K562 (cell line): ENCODE measurements at regions not wholly inside any gene's neighbourhood (a gene's known extent, or its start where the extent isn't known, plus 50 kb on each side); places are given as distances from the start of the nearest gene placed in this dataset.

Experiments
- ATAC-seq: fragments of 200-7000 bp; cut with Tn5 transposase; 3 replicates; pipeline ENCODE4 v1.9.1; 2020; ENCODE audit warnings: moderate library complexity
- BruUV-seq: library from RNA; stranded (reverse); fragments of 400-500 nt; replicated peaks from 2 replicates; lab custom pipeline; 2021; lab: Mats Ljungman, UMichigan
- CTCF ChIA-PET: fragments of 300-600 bp; formaldehyde crosslinking; extraction: SDS; loops from one replicate; lab custom pipeline; 2021; ENCODE audit warnings: low intra/inter-chr PET ratio; lab: Yijun Ruan, JAX
- POLR2A ChIA-PET: fragments of 300-600, 350-650 bp; sonication (Branson Sonifier 250); formaldehyde crosslinking; extraction: SDS; loops from one replicate; lab custom pipeline; 2021; ENCODE audit warnings: antibody characterized with exemption, inconsistent platforms; lab: Yijun Ruan, JAX
- DNase-seq, 4 experiments: peaks; one replicate each; pipeline versions ENCODE4 v3.0.0 to v3.0.0-alpha.2; 2011 to 2018; ENCODE audit warnings: low spot score in 3 of 4, mixed read lengths in 3 of 4; ENCODE audit errors: extremely low read depth in 1 of 4
- FAIRE-seq: peaks from 2 replicates; lab custom pipeline; 2011; peaks lifted over from hg19 to GRCh38; lab: Jason Lieb, UNC
- H2AFZ ChIP-seq: 2 replicates; pipeline ENCODE4 v1.6.0; 2011; ENCODE audit warnings: low read depth, low read length, control low read depth, inconsistent platforms
- H3K27ac ChIP-seq: fragments of 200-600 bp; 3 replicates; pipeline ENCODE4 v1.8.0; 2011; ENCODE audit warnings: low read depth, mild to moderate bottlenecking, control low read depth, inconsistent platforms, low read length, moderate library complexity, mixed read lengths; ENCODE audit errors: extremely low read depth
- H3K27me3 ChIP-seq, 2 experiments: fragments of 300-600 bp in 1 of 2; 2 replicates in 1 of 2; 3 replicates in 1 of 2; pipeline versions ENCODE4 v1.6.0 to v1.8.0; 2011; ENCODE audit warnings: inconsistent platforms in 2 of 2, low read length in 2 of 2, mild to moderate bottlenecking in 1 of 2, mixed read lengths in 1 of 2, moderate library complexity in 1 of 2; ENCODE audit not compliant: control insufficient read depth in 2 of 2, insufficient read depth in 2 of 2
- H3K36me3 ChIP-seq: fragments of 300-600 bp; 3 replicates; pipeline ENCODE4 v1.8.0; 2011; ENCODE audit warnings: mild to moderate bottlenecking, low read length, inconsistent platforms; ENCODE audit not compliant: control insufficient read depth, insufficient read depth
- H3K4me1 ChIP-seq, 2 experiments: fragments of 200-600 bp in 1 of 2; replicated peaks in 1 of 2; 2 replicates in 1 of 2; 3 replicates in 1 of 2; pipeline versions ENCODE4 v1.5.1 to v1.8.0; 2011; ENCODE audit warnings: inconsistent platforms in 2 of 2, low read length in 2 of 2, mild to moderate bottlenecking in 1 of 2, mixed read lengths in 1 of 2, moderate library complexity in 1 of 2; ENCODE audit not compliant: control insufficient read depth in 2 of 2, insufficient read depth in 2 of 2
- H3K4me2 ChIP-seq: 2 replicates; pipeline ENCODE4 v1.6.1; 2011; ENCODE audit warnings: low read length, control low read depth, inconsistent platforms, mixed read lengths; ENCODE audit not compliant: insufficient read depth
- H3K4me3 ChIP-seq: fragments of 200-600 bp; sonication (generic), shearing (Covaris generic); 2 replicates; pipeline ENCODE4 v1.5.1; 2016; ENCODE audit warnings: control low read depth, inconsistent platforms
- H3K79me2 ChIP-seq: fragments of 200-600 bp; 3 replicates; pipeline ENCODE4 v1.8.0; 2011; ENCODE audit warnings: low read length, inconsistent platforms; ENCODE audit not compliant: control insufficient read depth, insufficient read depth
- H3K9ac ChIP-seq, 2 experiments: 2 replicates each; pipeline versions ENCODE4 v1.6.0 to v1.6.1; 2011; ENCODE audit warnings: low read depth in 2 of 2, low read length in 2 of 2, control low read depth in 1 of 2, inconsistent platforms in 1 of 2, mild to moderate bottlenecking in 1 of 2, mixed read lengths in 1 of 2; ENCODE audit not compliant: insufficient read depth in 1 of 2
- H3K9me1 ChIP-seq: one replicate; pipeline ENCODE4 v1.6.0; 2011; ENCODE audit warnings: inconsistent platforms, mild to moderate bottlenecking, low read length, moderate library complexity; ENCODE audit not compliant: control insufficient read depth, insufficient read depth
- H3K9me3 ChIP-seq: replicated peaks from 2 replicates; pipeline ENCODE4 v1.5.1; 2011; ENCODE audit warnings: low read depth, low read length, inconsistent platforms; ENCODE audit not compliant: control insufficient read depth, insufficient read depth
- H4K20me1 ChIP-seq: replicated peaks from 2 replicates; pipeline ENCODE4 v1.6.1; 2011; ENCODE audit warnings: low read length, inconsistent platforms, mixed read lengths; ENCODE audit not compliant: control insufficient read depth, insufficient read depth
- ARID4B ChIP-seq: sonication (generic); formaldehyde crosslinking; IDR thresholded peaks from 2 replicates; pipeline ENCODE4 v1.8.0; 2022; ENCODE audit warnings: mild to moderate bottlenecking, missing genetic modification reagents
- EGR1 ChIP-seq: fragments of 450-650 bp; conservative IDR thresholded peaks from 2 replicates; pipeline ENCODE4 v1.6.1; 2017; ENCODE audit warnings: mild to moderate bottlenecking
- ETV1 ChIP-seq: fragments of 450-650 bp; conservative IDR thresholded peaks from 2 replicates; pipeline ENCODE4 v1.6.1; 2016; ENCODE audit warnings: missing genetic modification characterization, control low read depth, low read depth, missing compliant biosample characterization
- ETV6 ChIP-seq, 3 experiments: fragments of 150-350 bp in 1 of 3; sonication (generic) in 1 of 3; formaldehyde crosslinking in 1 of 3; IDR thresholded peaks; 2 replicates each; pipeline versions ENCODE4 v1.6.1 to v1.8.0; 2014 to 2022; ENCODE audit warnings: borderline replicate concordance in 2 of 3, low read depth in 2 of 3, antibody characterized with exemption in 1 of 3, low read length in 1 of 3, mild to moderate bottlenecking in 1 of 3, missing genetic modification reagents in 1 of 3
- HIVEP1 ChIP-seq: fragments of 250-450 bp; sonication (Bioruptor Pico); IDR thresholded peaks from 2 replicates; pipeline ENCODE4 v1.4.0; 2020; ENCODE audit warnings: mild to moderate bottlenecking
- IFI16 ChIP-seq: fragments of 250-450 bp; sonication (Bioruptor Pico); IDR thresholded peaks from 2 replicates; pipeline ENCODE4 v2.1.2; 2022; ENCODE audit warnings: mild to moderate bottlenecking, inconsistent platforms
- MYBL2 ChIP-seq, 2 experiments: fragments of 450-650 bp in 1 of 2; sonication (generic) in 1 of 2; formaldehyde crosslinking in 1 of 2; IDR thresholded peaks; 2 replicates each; pipeline versions ENCODE4 v1.6.1 to v1.8.1; 2017 to 2022; ENCODE audit warnings: borderline replicate concordance in 1 of 2, inconsistent platforms in 1 of 2, low read depth in 1 of 2, mild to moderate bottlenecking in 1 of 2, missing genetic modification reagents in 1 of 2, moderate library complexity in 1 of 2
- NBN ChIP-seq: fragments of 450-650 bp; IDR thresholded peaks from 2 replicates; pipeline ENCODE4 v1.6.1; 2016; ENCODE audit warnings: low read depth, mild to moderate bottlenecking
- PML ChIP-seq: IDR thresholded peaks from 2 replicates; pipeline ENCODE4 v1.6.1; 2012; ENCODE audit warnings: low read length, inconsistent platforms
- PURB ChIP-seq: sonication (generic); formaldehyde crosslinking; IDR thresholded peaks from 2 replicates; pipeline ENCODE4 v1.9.0; 2021; ENCODE audit warnings: low read depth, mild to moderate bottlenecking, missing genetic modification reagents
- TAF9B ChIP-seq: fragments of 450-650 bp; IDR thresholded peaks from 2 replicates; pipeline ENCODE4 v1.6.1; 2018; ENCODE audit warnings: mild to moderate bottlenecking; ENCODE audit not compliant: partially characterized antibody
- XRCC4 ChIP-seq: IDR thresholded peaks from one replicate; pipeline ENCODE4 v1.6.1; 2011; ENCODE audit not compliant: insufficient read depth, insufficient read length; ENCODE audit errors: extremely low read depth
- ZFP36 ChIP-seq: fragments of 150-350 bp; IDR thresholded peaks from 2 replicates; pipeline ENCODE4 v1.6.1; 2018; ENCODE audit warnings: low read length, low read depth; ENCODE audit not compliant: partially characterized antibody
- ZNF232 ChIP-seq: sonication (generic); formaldehyde crosslinking; IDR thresholded peaks from 2 replicates; pipeline ENCODE4 v1.8.0; 2022; ENCODE audit warnings: mild to moderate bottlenecking, missing genetic modification reagents
- ZNF280A ChIP-seq: fragments of 450-650 bp; IDR thresholded peaks from 2 replicates; pipeline ENCODE4 v1.6.1; 2018; ENCODE audit warnings: mild to moderate bottlenecking, low read depth; ENCODE audit not compliant: partially characterized antibody
- ZNF644 ChIP-seq: fragments of 200-800 bp; sonication (Bioruptor generic); IDR thresholded peaks from 2 replicates; pipeline ENCODE4 v1.6.1; 2016; ENCODE audit warnings: low read depth, missing genetic modification characterization, missing compliant biosample characterization
- ZNF778 ChIP-seq: fragments of 450-650 bp; formaldehyde crosslinking; IDR thresholded peaks from 2 replicates; pipeline ENCODE4 v1.4.0; 2020; ENCODE audit warnings: mild to moderate bottlenecking, moderate library complexity
- WGBS: fragments of 100-300 bp; shearing (Covaris generic); methylation state at CpG from one replicate; pipeline ENCODE4 v1.1.6; 2016; ENCODE audit warnings: low coverage, mixed read lengths; ENCODE audit not compliant: insufficient coverage; ENCODE audit errors: missing lambda C conversion rate; 5-methylcytosine and 5-hydroxymethylcytosine counted together
- in situ Hi-C: fragments of 300-500 bp; cut with MboI; formaldehyde crosslinking; loops from 4 replicates; pipeline ENCODE4 v1.15.0; 2018; ENCODE audit warnings: inconsistent platforms, mixed read lengths
- intact Hi-C: fragments of 100-400 bp; cut with micrococcal nuclease; formaldehyde crosslinking; loops from 2 replicates; pipeline ENCODE4 v1.14.2; 2022

- intact Hi-C loops: no loop called here
- ATAC-seq (no peak), FAIRE-seq (no peak), DNase-seq (no peak)
- Histone ChIP-seq H3K9me1 (no peaks in the 10 kb centered on the region), H4K20me1 (no peaks in the 10 kb centered on the region), H3K4me3 (no peak overlapping the region), H3K9ac (no peak overlapping the region), H3K27me3 (no peaks in the 10 kb centered on the region), H3K4me1 (no peaks in the 10 kb centered on the region), H2AFZ (no peak overlapping the region), H3K27ac (no peak overlapping the region), H3K36me3 (no peaks in the 10 kb centered on the region), H3K4me2 (no peak overlapping the region), H3K9me3 (no peaks in the 10 kb centered on the region), H3K79me2 (no peaks in the 10 kb centered on the region)
- CTCF ChIA-PET: no interaction called here
- WGBS: 0% methylated on average over 1 of the region's 1 CpG
- POLR2A ChIA-PET: no interaction called here
- in situ Hi-C loops: no loop called here
- BruUV-seq: no TSS peak
- TF ChIP-seq EGR1 (no peak), ETV6 (IDR thresholded peaks at IDR 0.05; ENCODE audit: borderline replicate concordance in 1 of 2, low read depth in 2 of 2, low read length in 1 of 2) (no peak), ETV6 (CRISPR knock-in tag; IDR thresholded peaks at IDR 0.05; ENCODE audit: borderline replicate concordance) (no peak), ZNF778 (CRISPR knock-in tag) (no peak), ARID4B (CRISPR knock-in tag) (no peak), ZNF280A (no peak), ZNF644 (tag) (no peak), HIVEP1 (CRISPR knock-in tag) (no peak), TAF9B (no peak), ETV1 (no peak), XRCC4 (no peak), PML (no peak), NBN (no peak), ZNF232 (CRISPR knock-in tag) (no peak), IFI16 (CRISPR knock-in tag) (no peak), PURB (CRISPR knock-in tag) (no peak), MYBL2 (IDR thresholded peaks at IDR 0.05; ENCODE audit: low read depth) (no peak), MYBL2 (CRISPR knock-in tag; IDR thresholded peaks at IDR 0.05; ENCODE audit: borderline replicate concordance) (no peak), ZFP36 (no peak)
These were observed 1206.0 kb upstream of the LRRTM3 start for GRCh38 chr10:65719790-65720189.
